ENCODE measurements at regions not wholly inside any gene's neighbourhood (a gene's known extent, or its start where the extent isn't known, plus 50 kb on each side); places are given as distances from the start of the nearest gene placed in this dataset.

DNA sequence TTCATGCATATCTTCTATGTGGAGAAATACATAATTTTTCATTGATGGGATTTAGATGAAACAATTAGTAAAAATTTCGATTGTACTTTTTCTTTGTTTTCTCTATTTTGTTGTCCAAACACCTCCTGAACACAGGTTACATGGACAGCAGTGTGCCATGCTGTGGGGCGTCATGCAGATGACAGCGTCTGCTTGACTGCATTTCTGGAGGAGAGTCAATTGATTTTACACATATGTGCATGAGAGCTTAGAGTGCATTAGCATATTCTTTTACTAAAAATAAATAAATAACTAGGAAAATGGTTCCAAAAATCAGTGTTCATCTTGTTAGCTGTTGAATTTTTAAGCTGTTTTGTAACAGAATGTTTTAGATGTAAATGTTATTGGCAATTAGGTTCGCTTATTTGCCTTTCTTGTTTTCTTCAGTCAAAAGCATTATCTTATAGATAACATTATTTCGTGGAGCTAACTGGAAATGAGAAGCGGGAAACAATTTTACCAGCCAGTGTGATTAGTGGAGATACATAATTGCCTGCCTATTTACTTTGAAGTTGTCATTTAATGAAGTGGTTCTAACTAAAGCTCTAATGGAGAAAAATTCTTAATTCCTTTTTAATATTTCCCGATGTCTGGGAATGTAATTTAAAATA lies 82.7 kb upstream of the VGLL3 start:
- Histone ChIP-seq H3K4me3 (ENCODE audit: low read length) (no peak overlapping the region), H3K9me2 (ENCODE audit: insufficient read depth, low read length) (no peaks in the 10 kb centered on the region), H3K36me3 (ENCODE audit: insufficient read depth, low read length) (no peaks in the 10 kb centered on the region), H3K27me3 (ENCODE audit: insufficient read depth, low read depth, low read length) (no peaks in the 10 kb centered on the region), H3K9ac (ENCODE audit: low read length) (no peak overlapping the region), H3K27ac (ENCODE audit: low read length) (no peak overlapping the region), H3F3A (ENCODE audit: insufficient read depth, low read length, poor library complexity, severe bottlenecking) (no peaks in the 10 kb centered on the region), H4K20me1 (ENCODE audit: insufficient read depth) (no peaks in the 10 kb centered on the region), H2AFZ (ENCODE audit: low read depth, low read length) (no peak overlapping the region), H3K79me2 (replicated peaks; ENCODE audit: insufficient read depth, low read length) (no peaks in the 10 kb centered on the region), H3K4me2 (ENCODE audit: low read length) (no peak overlapping the region), H3K9me3 (ENCODE audit: low read length) (no peaks in the 10 kb centered on the region)
- no peak for TF ChIP-seq EP300 (conservative IDR thresholded peaks at IDR 0.05; ENCODE audit: poor library complexity, severe bottlenecking)
- TF ChIP-seq EZH2 (IDR thresholded peaks at IDR 0.05; ENCODE audit: borderline replicate concordance, insufficient read depth, low read length, poor library complexity, severe bottlenecking) = no peak
- TF ChIP-seq, protein P1, sequence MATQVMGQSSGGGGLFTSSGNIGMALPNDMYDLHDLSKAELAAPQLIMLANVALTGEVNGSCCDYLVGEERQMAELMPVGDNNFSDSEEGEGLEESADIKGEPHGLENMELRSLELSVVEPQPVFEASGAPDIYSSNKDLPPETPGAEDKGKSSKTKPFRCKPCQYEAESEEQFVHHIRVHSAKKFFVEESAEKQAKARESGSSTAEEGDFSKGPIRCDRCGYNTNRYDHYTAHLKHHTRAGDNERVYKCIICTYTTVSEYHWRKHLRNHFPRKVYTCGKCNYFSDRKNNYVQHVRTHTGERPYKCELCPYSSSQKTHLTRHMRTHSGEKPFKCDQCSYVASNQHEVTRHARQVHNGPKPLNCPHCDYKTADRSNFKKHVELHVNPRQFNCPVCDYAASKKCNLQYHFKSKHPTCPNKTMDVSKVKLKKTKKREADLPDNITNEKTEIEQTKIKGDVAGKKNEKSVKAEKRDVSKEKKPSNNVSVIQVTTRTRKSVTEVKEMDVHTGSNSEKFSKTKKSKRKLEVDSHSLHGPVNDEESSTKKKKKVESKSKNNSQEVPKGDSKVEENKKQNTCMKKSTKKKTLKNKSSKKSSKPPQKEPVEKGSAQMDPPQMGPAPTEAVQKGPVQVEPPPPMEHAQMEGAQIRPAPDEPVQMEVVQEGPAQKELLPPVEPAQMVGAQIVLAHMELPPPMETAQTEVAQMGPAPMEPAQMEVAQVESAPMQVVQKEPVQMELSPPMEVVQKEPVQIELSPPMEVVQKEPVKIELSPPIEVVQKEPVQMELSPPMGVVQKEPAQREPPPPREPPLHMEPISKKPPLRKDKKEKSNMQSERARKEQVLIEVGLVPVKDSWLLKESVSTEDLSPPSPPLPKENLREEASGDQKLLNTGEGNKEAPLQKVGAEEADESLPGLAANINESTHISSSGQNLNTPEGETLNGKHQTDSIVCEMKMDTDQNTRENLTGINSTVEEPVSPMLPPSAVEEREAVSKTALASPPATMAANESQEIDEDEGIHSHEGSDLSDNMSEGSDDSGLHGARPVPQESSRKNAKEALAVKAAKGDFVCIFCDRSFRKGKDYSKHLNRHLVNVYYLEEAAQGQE (IDR thresholded peaks at IDR 0.05; ENCODE audit: borderline replicate concordance) = no peak
- no peak for TF ChIP-seq POLR2AphosphoS5 (IDR thresholded peaks at IDR 0.05)
- TF ChIP-seq CTCF (IDR thresholded peaks at IDR 0.05; ENCODE audit: poor library complexity, severe bottlenecking) = no peak
- TF ChIP-seq TAF1 (IDR thresholded peaks at IDR 0.05; ENCODE audit: low read depth) = no peak
- no peak for TF ChIP-seq SMC3 (conservative IDR thresholded peaks at IDR 0.05; ENCODE audit: poor library complexity)
- TF ChIP-seq RAD21 (conservative IDR thresholded peaks at IDR 0.05) = no peak
- no peak for TF ChIP-seq MXI1 (conservative IDR thresholded peaks at IDR 0.05; ENCODE audit: poor library complexity, severe bottlenecking)

GRCh38 chr3:87072446-87072845 lies 81.5 kb upstream of the VGLL3 start:
- Histone ChIP-seq H3K36me3 (ENCODE audit: insufficient read depth, low read length) (no peaks in the 10 kb centered on the region), H3K4me2 (ENCODE audit: low read length) (no peak overlapping the region), H3K4me3 (ENCODE audit: low read length) (no peak overlapping the region), H2AFZ (ENCODE audit: low read depth, low read length) (no peak overlapping the region), H3K9me2 (ENCODE audit: insufficient read depth, low read length) (no peaks in the 10 kb centered on the region), H3K9ac (ENCODE audit: low read length) (no peak overlapping the region), H3K27ac (ENCODE audit: low read length) (no peak overlapping the region), H3F3A (ENCODE audit: insufficient read depth, low read length, poor library complexity, severe bottlenecking) (no peaks in the 10 kb centered on the region), H3K27me3 (ENCODE audit: insufficient read depth, low read depth, low read length) (no peaks in the 10 kb centered on the region), H3K79me2 (replicated peaks; ENCODE audit: insufficient read depth, low read length) (no peaks in the 10 kb centered on the region), H4K20me1 (ENCODE audit: insufficient read depth) (no peaks in the 10 kb centered on the region), H3K9me3 (ENCODE audit: low read length) (no peaks in the 10 kb centered on the region)
- TF ChIP-seq SMC3 (conservative IDR thresholded peaks at IDR 0.05; ENCODE audit: poor library complexity) = no peak

Measured in neural cell (in vitro differentiated cells).